H1 (cell line): ENCODE measurements at regions not wholly inside any gene's neighbourhood (a gene's known extent, or its start where the extent isn't known, plus 50 kb on each side); places are given as distances from the start of the nearest gene placed in this dataset.

Experiments
- GABPA ChIP-seq: IDR thresholded peaks from 2 replicates; pipeline ENCODE4 v1.6.1; 2011; ENCODE audit warnings: mild to moderate bottlenecking, low read length, moderate library complexity, borderline replicate concordance; ENCODE audit not compliant: insufficient read depth
- SIN3A ChIP-seq, 2 experiments: IDR thresholded peaks in 1 of 2; conservative IDR thresholded peaks in 1 of 2; 2 replicates each; pipeline ENCODE4 v1.6.1; 2011 to 2012; ENCODE audit warnings: low read length in 2 of 2, improper control_type of control experiment in 1 of 2, low read depth in 1 of 2, mild to moderate bottlenecking in 1 of 2
- SIX5 ChIP-seq: IDR thresholded peaks from 2 replicates; pipeline ENCODE4 v1.6.1; 2011; ENCODE audit warnings: mild to moderate bottlenecking, low read depth, low read length
- TAF1 ChIP-seq: IDR thresholded peaks from 2 replicates; pipeline ENCODE4 v1.6.1; 2011; ENCODE audit warnings: mild to moderate bottlenecking, low read depth, low read length
- TF ChIP-seq, protein P1 (sequence below), 3 experiments: IDR thresholded peaks; 1 replicate in 2 of 3; 2 replicates in 1 of 3; pipeline versions ENCODE4 v1.5.1 to v1.6.1; 2011; ENCODE audit warnings: low read length in 3 of 3, mild to moderate bottlenecking in 3 of 3, inconsistent platforms in 2 of 3, low read depth in 1 of 3, moderate library complexity in 1 of 3; ENCODE audit not compliant: insufficient read depth in 1 of 3; ENCODE audit errors: control extremely low read depth in 1 of 3

DNA sequence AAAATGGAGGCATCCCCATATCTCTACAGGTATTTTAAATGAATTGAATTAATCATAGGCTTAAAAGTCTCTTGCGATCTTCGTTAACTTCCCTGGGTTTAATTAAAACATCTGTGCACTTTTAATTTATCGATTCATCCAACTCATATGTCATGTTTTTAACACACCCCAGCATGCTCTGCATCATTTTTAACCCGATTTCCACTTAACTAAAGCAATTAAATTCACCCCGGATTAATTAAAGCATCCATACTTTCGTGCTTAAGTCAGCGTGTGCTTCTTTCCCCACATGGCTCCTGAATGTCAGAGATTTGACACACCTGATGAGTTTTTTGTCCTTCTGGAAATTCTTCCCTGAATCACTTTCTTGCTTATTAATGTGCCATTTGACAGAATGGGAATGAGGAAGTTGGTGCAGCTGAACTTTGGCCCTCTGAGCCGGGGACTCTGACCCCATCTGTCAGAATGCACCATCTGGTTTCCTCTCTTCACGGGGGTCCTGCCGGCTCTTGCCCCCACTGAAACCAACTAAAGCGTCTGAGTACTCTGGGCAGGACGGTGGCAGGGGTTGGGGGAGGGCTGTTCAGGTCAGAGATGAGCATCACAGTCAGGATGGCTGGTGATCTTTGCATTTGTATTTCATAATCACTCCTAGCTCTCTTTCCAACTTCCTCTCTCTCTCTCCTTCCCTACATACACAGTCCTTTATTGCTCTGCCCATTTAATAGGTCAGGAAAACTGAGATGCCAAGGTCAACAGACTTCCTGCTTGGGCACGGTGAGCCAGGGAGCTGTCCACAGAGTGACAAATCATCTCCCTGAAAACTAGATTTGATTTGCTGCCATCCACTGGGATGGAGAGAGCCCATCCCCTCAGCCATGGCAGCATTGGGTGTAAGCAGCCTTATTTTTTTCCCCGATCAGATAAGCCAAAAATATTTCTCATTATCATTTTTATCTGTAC is 180.3 kb upstream of the WWC1 start:
- TF ChIP-seq, protein P1, sequence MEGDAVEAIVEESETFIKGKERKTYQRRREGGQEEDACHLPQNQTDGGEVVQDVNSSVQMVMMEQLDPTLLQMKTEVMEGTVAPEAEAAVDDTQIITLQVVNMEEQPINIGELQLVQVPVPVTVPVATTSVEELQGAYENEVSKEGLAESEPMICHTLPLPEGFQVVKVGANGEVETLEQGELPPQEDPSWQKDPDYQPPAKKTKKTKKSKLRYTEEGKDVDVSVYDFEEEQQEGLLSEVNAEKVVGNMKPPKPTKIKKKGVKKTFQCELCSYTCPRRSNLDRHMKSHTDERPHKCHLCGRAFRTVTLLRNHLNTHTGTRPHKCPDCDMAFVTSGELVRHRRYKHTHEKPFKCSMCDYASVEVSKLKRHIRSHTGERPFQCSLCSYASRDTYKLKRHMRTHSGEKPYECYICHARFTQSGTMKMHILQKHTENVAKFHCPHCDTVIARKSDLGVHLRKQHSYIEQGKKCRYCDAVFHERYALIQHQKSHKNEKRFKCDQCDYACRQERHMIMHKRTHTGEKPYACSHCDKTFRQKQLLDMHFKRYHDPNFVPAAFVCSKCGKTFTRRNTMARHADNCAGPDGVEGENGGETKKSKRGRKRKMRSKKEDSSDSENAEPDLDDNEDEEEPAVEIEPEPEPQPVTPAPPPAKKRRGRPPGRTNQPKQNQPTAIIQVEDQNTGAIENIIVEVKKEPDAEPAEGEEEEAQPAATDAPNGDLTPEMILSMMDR (IDR thresholded peaks at IDR 0.05; ENCODE audit: control extremely low read depth in 1 of 3, insufficient read depth in 1 of 3, low read depth in 1 of 3, low read length in 3 of 3) = no peak
- TF ChIP-seq SIX5 = no peak
- TF ChIP-seq GABPA = no peak
- no peak for TF ChIP-seq SIN3A (conservative IDR thresholded peaks at IDR 0.05 in 1 of 2, IDR thresholded peaks at IDR 0.05 in 1 of 2; ENCODE audit: low read depth in 1 of 2, low read length in 2 of 2)
- no peak for TF ChIP-seq TAF1
